ENCODE measurements at regions not wholly inside any gene's neighbourhood (a gene's known extent, or its start where the extent isn't known, plus 50 kb on each side); places are given as distances from the start of the nearest gene placed in this dataset.

DNA sequence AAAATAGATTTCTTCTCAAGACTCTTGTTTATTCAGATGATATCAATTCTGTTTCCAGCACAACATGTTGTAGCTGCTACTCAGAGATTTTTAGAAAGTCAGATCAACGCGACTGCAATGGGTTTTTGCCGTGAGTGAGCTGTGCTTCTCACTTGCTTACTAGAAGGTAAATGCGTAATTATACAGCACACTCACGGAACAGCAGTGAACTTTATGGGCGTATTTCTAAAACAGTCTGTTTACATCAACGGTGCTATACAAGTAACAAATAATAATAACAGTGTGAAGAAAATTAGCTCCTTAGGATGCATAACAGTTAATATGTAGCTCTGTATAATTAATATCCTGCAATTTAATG is 533.6 kb downstream of the RNF144A start:
- TF ChIP-seq, protein P1, sequence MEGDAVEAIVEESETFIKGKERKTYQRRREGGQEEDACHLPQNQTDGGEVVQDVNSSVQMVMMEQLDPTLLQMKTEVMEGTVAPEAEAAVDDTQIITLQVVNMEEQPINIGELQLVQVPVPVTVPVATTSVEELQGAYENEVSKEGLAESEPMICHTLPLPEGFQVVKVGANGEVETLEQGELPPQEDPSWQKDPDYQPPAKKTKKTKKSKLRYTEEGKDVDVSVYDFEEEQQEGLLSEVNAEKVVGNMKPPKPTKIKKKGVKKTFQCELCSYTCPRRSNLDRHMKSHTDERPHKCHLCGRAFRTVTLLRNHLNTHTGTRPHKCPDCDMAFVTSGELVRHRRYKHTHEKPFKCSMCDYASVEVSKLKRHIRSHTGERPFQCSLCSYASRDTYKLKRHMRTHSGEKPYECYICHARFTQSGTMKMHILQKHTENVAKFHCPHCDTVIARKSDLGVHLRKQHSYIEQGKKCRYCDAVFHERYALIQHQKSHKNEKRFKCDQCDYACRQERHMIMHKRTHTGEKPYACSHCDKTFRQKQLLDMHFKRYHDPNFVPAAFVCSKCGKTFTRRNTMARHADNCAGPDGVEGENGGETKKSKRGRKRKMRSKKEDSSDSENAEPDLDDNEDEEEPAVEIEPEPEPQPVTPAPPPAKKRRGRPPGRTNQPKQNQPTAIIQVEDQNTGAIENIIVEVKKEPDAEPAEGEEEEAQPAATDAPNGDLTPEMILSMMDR (IDR thresholded peaks at IDR 0.05) = no peak
- no peak for TF ChIP-seq POLR2A (IDR thresholded peaks at IDR 0.05)
- TF ChIP-seq EP300 (IDR thresholded peaks at IDR 0.05) = no peak
- no peak for TF ChIP-seq POLR2AphosphoS5 (IDR thresholded peaks at IDR 0.05)
